ENCODE measurements at regions not wholly inside any gene's neighbourhood (a gene's known extent, or its start where the extent isn't known, plus 50 kb on each side); places are given as distances from the start of the nearest gene placed in this dataset.

DNA sequence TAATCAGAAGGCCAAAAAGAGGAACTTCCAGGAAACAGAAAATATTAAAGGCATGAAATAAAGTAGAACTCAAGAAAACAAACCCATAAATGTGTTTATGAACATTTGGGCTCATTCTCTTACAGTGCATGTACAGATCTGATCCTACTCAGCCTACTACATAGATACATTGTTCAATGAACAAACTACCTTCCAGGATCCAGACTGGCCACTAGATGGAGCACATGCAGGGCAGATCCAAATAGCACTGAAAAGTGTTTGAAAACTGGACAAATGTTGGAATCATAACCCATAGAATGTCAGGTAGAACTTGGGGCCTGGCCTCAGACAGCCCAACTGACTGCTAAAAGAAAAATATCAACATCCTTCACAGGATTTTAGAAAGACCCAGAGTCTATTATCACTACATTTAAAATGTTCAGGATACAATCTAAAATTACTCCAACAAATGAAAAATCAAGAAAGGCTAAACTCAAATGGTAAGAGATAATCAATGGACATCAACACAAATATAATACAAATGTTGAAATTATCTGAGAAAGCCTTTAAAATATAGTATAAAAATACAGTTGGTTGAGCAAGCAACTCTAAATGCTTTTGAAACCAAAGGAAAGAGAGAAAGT, 122.4 kb upstream of the NUDT7 start:
- TF ChIP-seq NRF1 (IDR thresholded peaks at IDR 0.05; ENCODE audit: low read depth, low read length): no peak
- peak; percentile 66 to 67 for TF ChIP-seq RAD21 (IDR thresholded peaks at IDR 0.05 in 1 of 2, conservative IDR thresholded peaks at IDR 0.05 in 1 of 2; ENCODE audit: low read depth in 2 of 2, low read length in 2 of 2)
- TF ChIP-seq SP1 (IDR thresholded peaks at IDR 0.05; ENCODE audit: low read depth, low read length): no peak
- no peak for TF ChIP-seq CHD1 (IDR thresholded peaks at IDR 0.05; ENCODE audit: low read depth, low read length)
- no peak for TF ChIP-seq NANOG (IDR thresholded peaks at IDR 0.05; ENCODE audit: insufficient read depth, low read depth, low read length, poor library complexity, severe bottlenecking)
- TF ChIP-seq, protein P1, sequence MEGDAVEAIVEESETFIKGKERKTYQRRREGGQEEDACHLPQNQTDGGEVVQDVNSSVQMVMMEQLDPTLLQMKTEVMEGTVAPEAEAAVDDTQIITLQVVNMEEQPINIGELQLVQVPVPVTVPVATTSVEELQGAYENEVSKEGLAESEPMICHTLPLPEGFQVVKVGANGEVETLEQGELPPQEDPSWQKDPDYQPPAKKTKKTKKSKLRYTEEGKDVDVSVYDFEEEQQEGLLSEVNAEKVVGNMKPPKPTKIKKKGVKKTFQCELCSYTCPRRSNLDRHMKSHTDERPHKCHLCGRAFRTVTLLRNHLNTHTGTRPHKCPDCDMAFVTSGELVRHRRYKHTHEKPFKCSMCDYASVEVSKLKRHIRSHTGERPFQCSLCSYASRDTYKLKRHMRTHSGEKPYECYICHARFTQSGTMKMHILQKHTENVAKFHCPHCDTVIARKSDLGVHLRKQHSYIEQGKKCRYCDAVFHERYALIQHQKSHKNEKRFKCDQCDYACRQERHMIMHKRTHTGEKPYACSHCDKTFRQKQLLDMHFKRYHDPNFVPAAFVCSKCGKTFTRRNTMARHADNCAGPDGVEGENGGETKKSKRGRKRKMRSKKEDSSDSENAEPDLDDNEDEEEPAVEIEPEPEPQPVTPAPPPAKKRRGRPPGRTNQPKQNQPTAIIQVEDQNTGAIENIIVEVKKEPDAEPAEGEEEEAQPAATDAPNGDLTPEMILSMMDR (IDR thresholded peaks at IDR 0.05; ENCODE audit: control extremely low read depth in 1 of 3, insufficient read depth in 1 of 3, low read depth in 1 of 3, low read length in 3 of 3): peak in 2 of 3 experiments; percentile 58 to 77; a peak in 3 of 4 replicates
- TF ChIP-seq HDAC6 (IDR thresholded peaks at IDR 0.05; ENCODE audit: low read depth, low read length): no peak
- Histone ChIP-seq H2AK5ac (ENCODE audit: low read depth, low read length) (no peak overlapping the region), H3K4me3 (ENCODE audit: extremely low read depth in 1 of 4, insufficient read depth in 2 of 4, low read depth in 3 of 4, low read length in 4 of 4) (no peak overlapping the region), H3K56ac (replicated peaks; ENCODE audit: insufficient read length, low read depth, low read length) (no peak overlapping the region), H3K27ac (ENCODE audit: low read depth, low read length) (no peak overlapping the region), H2BK120ac (replicated peaks; ENCODE audit: low read depth, low read length) (no peak overlapping the region), H3K23me2 (ENCODE audit: low read depth, low read length) (no peaks in the 10 kb centered on the region), H2AFZ (ENCODE audit: low read length) (no peak overlapping the region), H3K36me3 (ENCODE audit: control insufficient read depth in 2 of 4, insufficient read depth in 4 of 4, low read length in 3 of 4) (no peaks in the 10 kb centered on the region; a peak in 1 of 8 replicates), H2BK15ac (ENCODE audit: low read length) (no peak overlapping the region), H3K18ac (ENCODE audit: extremely low read depth, low read length) (no peak overlapping the region), H3K23ac (ENCODE audit: insufficient read length) (no peak overlapping the region), H4K20me1 (replicated peaks in 1 of 2; ENCODE audit: control insufficient read depth in 1 of 2, insufficient read depth in 2 of 2, low read length in 2 of 2) (no peaks in the 10 kb centered on the region), H2BK12ac (ENCODE audit: low read depth, low read length) (no peak overlapping the region), H3K79me1 (ENCODE audit: low read depth, low read length) (no peaks in the 10 kb centered on the region), H4K8ac (ENCODE audit: extremely low read depth, insufficient read depth, low read length) (no peak overlapping the region), H3K4me1 (replicated peaks in 1 of 4; ENCODE audit: control insufficient read depth in 3 of 4, insufficient read depth in 4 of 4, low read length in 3 of 4) (peaks cover 0 to 6% (median 0%) of the 10 kb centered on the region in 4 experiments; a peak in 1 of 7 replicates), H3K4ac (replicated peaks; ENCODE audit: insufficient read length, low read depth, low read length) (no peak overlapping the region), H2BK5ac (ENCODE audit: low read depth, low read length) (no peak overlapping the region), H3K4me2 (ENCODE audit: insufficient read depth in 1 of 2, low read depth in 2 of 2, low read length in 2 of 2) (no peak overlapping the region), H3K9ac (replicated peaks in 1 of 4; ENCODE audit: extremely low read depth in 1 of 4, low read depth in 3 of 4, low read length in 3 of 4) (no peak overlapping the region), H3K27me3 (replicated peaks in 1 of 4; ENCODE audit: control insufficient read depth in 3 of 4, extremely low read depth in 1 of 4, insufficient read depth in 3 of 4, low read length in 3 of 4) (no peaks in the 10 kb centered on the region), H4K91ac (replicated peaks; ENCODE audit: insufficient read length, low read length) (no peak overlapping the region), H3K79me2 (ENCODE audit: control insufficient read depth in 1 of 2, insufficient read depth in 2 of 2, low read length in 2 of 2) (no peaks in the 10 kb centered on the region), H4K5ac (ENCODE audit: insufficient read length, low read depth, low read length) (no peak overlapping the region), H3K9me3 (ENCODE audit: insufficient read depth in 2 of 2, low read depth in 1 of 2, low read length in 1 of 2) (peaks cover 5% of the 10 kb centered on the region in 2 experiments; a peak in 2 of 4 replicates), H2BK20ac (ENCODE audit: low read length) (no peak overlapping the region), H3K14ac (ENCODE audit: insufficient read length) (no peak overlapping the region)
- ChIA-PET POLR2A (ENCODE audit: partially characterized antibody) (no interaction called here), CTCF (ENCODE audit: partially characterized antibody) (interaction anchor here (0.7 to 5.6 kb wide), 13 partner anchors 8 to 403 kb away, joined by 3 to 38 read pairs (median 4); no protein-coding TSS in a partner anchor)
- DNase-seq (ENCODE audit: low read depth in 1 of 2, low spot score in 2 of 2) (no peak), FAIRE-seq (peak; percentile 80)

All from H1 (cell line).